ENCODE measurements at regions not wholly inside any gene's neighbourhood (a gene's known extent, or its start where the extent isn't known, plus 50 kb on each side); places are given as distances from the start of the nearest gene placed in this dataset.

- TF ChIP-seq POLR2A (IDR thresholded peaks at IDR 0.05) (no peak), CTCF (IDR thresholded peaks at IDR 0.05) (no peak), EP300 (IDR thresholded peaks at IDR 0.05) (no peak)
Measured at GRCh38 chr10:61837755-61838171, 63.7 kb upstream of the ARID5B start.
